Kidney tubule cell (primary cell): ENCODE measurements at regions not wholly inside any gene's neighbourhood (a gene's known extent, or its start where the extent isn't known, plus 50 kb on each side); places are given as distances from the start of the nearest gene placed in this dataset.
"Not testable (repeated sequence)": the region's sequence is repeated elsewhere in the genome, so short reads cannot be mapped to it uniquely, and the experiment has no call there.

Experiments
- DNase-seq: peaks from one replicate; pipeline ENCODE4 v3.0.0-alpha.2; 2018; ENCODE audit warnings: low spot score

DNA sequence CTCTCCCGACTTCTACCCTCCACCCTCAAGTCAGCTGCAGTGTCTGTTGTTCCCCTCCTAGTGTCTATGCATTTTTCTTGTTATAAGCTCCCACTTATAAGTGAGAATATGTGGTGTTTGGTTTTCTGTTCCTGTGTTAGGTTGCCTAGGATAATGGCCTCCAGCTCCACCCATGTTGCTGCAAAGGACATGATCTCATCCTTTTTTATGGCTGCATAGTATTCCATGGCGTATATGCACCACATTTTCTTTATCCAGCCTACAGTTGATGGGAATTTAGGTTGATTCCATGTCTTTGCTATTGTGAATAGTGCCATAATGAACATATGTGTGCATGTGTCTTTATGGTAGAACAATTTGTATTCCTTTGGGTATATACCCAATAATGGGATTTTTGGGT is 80.7 kb downstream of the SPTSSA start:
- not testable (repeated sequence) for DNase-seq

DNA sequence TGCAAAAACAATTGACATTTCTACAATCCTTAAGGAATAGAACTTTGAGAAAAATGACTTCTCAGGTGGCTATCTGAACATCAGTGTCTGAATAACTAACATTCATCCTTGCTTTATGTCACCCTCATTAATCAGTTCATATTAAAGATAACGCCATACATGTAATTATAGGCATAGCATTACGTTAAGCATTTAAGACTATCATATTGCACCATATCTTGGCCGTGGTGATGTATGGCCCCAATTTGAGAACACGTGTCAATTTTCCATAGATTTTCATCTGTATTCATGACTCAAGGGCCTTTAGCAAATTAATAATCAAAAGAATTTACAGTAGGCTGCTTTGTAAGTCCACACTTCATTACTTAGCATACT is 81.6 kb downstream of the SPTSSA start:
- DNase-seq = no peak

DNA sequence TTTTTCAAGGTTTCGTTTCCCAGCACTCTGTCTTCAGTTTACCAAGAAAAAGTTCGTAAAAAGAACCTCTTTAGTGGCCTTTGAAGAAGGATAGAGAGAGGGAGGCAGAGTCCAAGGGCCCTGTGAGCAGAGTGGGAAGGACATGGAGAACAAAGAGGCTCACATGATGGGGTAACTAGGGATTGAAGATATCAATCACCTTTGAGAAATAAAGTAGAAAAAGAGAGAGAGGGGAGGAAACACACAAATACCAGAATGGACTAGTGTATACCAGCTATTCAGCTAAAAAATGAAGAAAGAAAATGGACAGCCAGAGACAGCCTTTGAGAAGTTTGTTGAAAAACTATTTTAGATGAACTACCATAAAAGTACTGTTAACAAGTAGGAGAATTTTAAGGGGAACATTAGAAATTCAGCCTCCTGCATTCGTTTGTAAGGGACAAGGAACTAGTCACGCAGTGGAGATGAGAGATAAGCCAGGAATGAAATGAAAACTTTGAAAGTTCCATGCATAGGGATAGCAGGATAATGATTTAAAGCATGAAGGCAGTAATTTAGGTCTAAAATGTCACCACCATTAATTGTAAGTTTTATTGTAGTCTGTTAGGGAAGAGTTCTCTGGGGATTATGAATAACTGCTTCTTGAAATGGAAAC is 82.1 kb downstream of the SPTSSA start:
- DNase-seq = no peak

DNA sequence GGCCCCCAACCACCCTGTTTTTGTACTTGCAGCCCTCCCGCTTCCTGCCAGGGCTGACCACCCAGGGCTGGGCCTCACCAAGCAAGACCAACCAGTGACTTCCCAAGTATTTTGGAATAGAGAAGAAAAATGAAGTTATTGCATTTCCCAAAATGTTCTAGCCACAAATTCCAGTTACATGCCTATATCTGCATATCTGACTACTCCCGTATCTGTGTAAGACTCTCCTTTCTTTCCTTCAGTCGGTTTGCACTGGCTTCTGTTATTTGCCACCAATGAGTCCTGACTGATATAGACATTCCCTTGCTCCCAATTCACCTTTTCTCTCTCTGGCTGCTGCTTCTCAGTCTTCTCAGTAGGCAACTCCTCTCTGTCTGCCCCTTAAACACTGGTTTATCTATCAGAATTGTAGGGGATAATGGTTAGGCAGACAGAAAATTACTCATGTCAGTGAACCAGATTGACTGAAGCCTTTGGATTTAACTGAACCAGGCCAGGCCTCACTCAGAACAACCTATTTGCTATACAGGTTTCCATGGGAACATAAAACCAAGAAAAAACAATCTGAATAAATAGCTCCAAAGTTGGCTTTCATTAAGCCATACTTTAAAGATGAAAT is 85.3 kb downstream of the SPTSSA start:
- no peak for DNase-seq

DNA sequence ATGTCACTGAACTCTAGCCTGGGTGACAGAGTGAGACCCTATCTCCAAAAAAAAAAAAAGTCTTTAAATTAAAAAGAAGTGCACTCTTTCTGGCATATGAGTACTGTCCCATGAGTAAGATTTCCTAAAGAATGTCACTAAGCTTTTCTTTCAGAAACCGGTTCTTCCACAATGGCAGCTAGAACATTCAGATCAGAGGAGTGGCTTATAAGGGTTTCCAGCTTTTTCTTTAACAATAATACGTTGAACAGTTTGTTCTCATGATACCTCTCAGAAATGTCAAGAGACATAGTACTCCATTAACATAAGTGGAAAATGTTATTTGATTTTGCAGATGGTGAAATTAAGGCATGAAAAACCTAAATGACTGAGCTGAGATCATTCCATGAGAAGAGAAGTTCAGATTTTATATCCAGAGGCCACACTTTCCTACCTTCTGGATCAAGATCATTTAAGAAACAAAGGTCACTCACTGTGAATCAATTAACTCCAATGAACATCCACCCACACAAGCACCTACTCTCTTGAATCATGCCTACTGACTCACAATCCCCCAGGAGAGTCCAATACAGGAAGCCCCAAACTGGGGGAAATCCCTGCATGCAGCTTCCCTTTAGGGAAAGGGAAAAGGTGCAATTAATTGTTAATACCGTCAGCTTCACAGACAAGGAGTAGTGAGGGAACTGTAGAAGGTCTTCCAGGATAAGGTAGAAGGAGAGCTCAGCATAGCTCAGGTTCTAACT is 86.9 kb downstream of the SPTSSA start:
- peak; percentile 87 for DNase-seq

DNA sequence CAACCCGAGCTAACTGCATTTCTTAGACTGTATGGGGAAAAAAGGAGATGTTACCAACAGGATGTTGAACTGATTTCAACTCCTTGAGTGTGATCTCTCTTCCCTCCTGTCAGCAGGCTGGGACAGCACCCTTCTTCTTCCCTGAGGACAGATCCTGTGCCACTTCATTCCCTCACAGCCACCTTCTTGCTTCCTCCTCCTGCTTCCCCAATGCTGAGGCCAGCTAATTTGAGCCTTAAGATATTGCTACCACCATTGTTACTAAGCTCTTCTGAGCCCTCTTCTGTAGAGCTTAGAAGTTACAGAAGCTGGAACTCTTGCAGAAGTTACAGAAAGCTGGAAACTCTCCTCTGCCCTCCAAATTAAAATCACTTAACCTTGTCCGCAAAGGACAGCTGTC is 88.8 kb downstream of the SPTSSA start:
- no peak for DNase-seq

DNA sequence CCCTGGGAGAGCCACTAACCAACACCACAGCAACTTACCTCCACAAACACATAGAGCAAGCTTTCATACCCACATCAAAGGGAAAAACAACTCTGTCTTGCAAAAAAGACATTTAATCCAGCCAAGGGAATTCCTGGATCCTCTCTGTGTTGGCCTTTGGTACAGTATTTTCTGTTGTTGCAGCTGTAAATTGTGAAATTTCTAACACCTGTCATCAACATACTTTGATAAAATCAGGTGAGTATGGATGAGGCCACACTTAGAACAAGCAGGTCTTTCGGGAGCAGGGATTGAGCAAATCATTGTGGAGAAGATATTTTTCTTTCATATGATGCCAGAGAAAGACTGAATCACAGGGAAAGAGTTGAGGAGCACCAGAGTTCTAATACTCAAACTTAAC is 89.3 kb downstream of the SPTSSA start:
- DNase-seq = no peak

DNA sequence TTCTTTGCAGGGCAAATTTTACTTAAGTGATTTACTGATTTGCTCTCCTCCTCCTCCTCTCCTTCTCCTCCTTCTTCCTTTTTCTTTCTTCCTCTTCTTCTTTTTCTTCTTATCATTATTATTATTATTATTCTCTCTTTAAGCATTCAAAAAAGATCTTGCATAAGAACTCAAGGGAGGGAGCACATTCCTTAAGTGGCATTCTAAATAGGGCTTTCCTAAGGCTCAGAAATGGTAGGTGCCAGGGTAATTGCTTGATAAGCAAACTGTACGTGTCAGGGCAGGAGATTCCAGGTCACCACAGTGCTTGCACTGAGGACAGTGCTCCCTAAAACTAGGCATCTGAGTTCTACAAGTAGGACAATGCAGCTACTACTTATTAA is 92.4 kb downstream of the SPTSSA start:
- no peak for DNase-seq

DNA sequence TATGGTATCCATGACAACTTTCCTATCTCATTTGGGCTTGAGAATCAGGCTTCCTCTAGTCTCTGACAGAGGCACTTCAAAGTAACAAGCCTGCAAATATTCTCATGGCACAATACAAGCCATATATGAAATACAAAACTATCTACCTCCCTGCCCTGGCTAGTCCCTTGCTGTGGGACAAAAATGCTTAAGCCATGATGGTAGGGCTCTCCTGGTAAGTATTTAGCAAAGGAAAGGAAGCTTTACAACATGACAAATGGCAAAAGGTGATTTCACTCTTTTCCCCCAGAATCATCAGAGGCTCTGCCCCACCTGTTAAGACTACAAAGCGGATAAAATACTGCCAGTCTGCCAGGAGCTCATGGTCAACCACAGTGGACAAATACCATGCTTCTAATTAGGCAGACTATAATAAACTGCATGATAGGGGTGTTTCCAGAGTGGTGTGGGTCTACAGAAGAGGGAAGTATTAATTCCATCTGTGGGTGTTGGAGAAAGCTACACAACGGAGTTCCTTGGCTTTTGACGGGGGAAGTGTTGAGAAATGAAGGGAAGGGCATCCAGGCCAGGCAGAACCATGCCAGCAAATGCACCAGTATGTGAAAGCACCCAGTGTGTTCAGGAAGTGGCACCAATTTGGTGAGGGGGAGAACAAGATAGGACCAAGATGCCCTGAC is 92.9 kb downstream of the SPTSSA start:
- no peak for DNase-seq

DNA sequence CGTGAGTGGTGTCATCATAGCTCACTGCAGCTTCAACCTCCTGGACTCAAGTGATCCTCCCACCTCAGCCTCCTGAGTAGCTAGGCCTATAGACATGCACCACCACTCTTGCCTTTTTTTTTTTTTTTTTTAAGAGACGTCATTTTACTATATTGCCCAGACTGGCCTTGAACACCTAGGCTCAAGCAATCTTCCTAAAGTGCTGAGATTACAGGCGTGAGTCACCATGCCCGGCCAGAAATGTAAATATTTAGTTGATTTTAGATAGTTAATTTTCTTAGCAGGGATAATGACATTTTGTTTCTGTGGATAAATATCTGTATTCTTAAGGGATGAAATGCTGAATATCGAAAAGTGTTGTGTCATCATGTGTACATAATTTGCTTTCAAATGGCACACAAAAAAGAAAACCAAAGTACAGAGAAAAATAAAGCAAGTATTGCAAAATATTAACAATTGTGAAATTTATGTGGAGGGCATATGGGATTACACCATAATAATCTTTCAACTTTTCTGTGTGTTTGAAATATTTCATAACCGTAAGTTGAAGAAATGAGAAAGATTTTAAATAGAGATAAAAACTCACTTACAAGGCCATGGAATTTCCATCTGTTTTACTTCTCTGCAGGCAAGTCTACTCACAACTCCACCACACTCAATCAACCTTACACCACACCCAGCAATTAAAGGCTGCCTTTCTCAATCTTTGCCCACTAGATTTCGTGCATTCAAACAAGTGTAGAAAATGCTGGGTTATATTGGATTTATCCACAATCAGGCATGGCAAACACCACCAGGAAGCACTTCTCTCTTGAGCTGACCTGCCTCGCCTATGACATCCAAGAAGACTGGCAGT is 93.7 kb downstream of the SPTSSA start:
- DNase-seq = no peak

DNA sequence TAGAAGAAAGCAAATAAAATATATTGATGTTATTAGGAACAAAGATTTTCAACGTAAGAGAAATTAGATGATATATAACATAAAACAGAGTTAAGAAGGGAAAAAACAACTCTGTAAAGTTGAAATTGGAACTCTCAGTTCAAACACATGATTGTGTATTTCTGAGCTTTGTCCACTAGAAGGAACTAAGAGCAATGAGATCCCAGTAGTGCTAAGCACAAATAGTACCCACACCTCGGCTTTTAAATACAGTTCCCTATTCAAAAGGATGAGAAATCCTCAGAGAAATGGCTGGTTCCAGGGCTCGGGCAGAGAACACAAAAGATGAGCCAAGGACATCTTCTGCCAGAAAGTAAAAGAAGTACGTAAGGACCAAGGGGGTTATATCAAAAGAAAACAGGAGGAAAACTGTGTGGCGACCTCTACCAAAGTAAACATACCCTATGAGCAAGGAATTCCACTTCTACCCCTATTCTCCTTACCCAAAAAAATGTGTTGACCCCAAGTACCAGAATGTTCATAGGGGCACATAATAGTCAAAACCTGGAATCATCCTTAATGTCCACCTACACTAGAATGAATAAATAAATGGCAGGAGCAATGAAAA is 96.6 kb downstream of the SPTSSA start:
- no peak for DNase-seq

DNA sequence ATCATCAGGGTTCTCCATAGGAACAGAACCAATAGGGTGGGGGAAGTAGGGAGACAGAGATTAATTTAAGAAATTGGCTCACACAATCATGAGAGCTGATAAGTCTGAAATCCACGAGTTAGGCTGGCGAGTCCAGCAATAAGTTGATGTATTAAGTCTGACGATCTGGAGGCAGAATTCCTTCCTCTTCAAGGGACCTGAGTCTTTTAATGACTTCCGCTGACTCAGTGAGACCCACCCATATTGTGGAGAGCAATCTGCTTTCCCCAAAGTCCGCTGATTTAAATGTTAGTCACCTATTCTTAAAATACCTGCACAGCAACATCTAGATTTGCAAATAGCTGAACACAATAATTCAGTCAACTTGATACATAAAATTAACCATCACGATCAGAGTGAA is 97.8 kb downstream of the SPTSSA start:
- peak; percentile 18 for DNase-seq

DNA sequence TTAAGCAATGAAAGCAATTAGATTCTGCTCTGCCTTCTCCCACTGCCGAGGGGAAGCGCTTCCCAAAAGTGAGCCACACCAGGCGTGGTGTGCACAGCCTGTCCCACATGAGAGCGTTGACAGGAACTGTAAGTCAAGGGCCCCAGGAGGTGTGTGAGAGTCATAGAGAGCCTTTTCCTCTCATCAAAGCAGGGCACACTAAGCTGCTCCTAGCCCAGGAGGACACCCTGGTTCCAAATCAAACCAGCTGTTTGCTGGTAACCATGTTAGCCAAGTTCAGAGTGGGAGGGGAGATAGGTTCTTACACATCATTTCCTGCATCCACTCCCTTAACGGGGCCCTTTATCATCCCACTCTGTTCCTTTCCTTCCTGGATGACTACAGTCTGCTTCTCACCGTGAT is 98.3 kb downstream of the SPTSSA start:
- DNase-seq = no peak

DNA sequence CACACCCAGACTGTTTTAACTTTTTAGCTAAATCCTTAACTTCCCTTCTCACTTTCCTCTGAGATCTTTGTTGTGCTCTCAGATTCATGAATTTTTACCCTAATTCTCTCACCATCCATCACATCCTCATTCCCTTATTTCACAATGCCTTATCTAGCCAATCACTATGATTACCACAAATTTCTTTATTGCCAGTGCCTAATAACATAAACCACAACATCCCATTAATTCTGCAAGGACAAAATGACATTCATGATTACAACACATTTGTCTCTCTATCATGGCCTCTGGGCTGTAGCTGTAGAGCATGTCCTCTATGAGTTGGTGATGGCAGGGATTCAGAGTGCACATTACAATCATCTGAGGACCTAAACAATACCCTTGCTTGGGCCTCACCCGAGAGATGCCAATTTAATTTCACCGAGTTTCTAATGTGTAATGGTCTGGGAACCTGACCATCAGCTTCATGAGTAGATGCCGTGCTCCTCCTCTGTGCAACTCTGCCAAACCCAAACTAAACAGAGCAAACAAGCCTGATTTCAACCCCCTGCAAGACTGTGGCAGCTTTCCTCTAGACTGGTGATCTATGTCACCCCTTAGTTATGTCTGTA is 99.3 kb downstream of the SPTSSA start:
- DNase-seq = no peak

DNA sequence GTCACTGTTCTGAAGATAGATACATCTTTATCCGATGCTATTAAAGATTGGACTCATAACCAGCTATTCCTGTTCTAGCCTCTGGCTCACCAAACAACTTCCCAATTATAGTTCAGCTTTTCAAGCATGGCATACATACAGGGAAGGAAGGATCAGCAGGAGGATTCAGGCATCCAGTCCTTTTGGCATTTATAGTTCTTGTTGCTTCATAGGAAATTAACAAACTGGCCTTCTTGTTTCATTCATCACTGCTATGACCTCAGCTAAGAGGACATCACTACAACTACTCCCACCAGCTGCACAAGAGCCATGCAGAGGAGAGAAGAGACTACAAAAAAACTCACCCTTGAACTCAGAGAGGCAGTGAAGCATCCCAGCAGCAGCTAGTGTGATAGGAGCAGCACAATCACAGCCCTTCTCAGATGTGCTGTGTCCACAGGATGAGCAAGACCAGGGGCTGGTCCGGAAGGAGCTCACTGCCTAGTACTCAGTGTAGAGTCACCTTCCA is 100.5 kb downstream of the SPTSSA start:
- DNase-seq = peak; percentile 51

DNA sequence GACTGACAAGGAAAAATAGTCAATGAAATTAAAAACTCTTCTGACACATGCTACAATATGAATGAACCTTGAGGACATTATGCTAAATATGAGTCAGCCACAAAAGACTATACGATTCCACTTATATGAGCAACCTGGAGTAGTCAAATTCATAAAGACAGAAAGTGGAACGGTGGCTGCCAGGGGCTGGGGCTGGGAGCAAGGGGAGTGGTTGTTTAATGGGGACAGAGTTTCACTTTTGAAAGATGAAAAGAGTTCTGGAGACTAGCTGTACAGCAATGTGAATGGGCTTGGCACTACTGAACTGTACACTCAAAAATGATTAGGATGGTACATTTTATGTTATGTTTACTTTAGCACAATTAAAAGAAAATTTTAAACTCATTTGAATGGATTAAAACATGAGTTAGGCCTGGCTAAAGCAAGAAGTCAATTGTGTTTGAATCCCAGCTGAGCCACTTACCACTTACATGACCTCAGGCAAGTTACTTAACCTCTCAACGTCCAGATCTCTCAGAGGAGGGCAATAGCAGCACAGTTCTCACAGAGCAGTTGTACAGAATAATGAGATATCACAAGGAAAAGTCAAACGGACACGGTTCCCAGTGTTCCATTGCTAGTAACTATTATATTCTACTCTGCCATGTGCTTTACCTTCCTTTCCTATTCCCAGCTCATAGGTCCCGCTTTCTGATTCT is 102.5 kb downstream of the SPTSSA start:
- no peak for DNase-seq

DNA sequence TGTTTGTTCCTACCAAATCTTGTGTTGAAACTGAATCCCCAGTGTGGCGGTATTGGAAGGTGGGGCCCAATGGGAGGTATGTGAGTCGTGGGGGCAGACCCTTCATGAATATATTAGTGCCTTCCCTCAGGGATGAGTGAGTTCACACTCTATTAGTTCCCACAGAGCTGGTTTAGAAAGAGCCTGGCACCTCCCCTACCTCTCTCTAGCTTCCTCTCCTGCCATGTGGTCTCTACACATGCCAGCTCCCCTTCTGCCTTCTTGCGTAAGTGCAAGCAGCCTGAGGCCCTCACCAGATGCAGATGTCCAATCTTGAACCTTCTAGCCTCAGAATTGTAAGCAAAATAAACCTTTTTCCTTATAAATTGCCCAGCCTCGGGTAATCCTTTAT is 105.8 kb downstream of the SPTSSA start:
- peak; percentile 73 for DNase-seq

DNA sequence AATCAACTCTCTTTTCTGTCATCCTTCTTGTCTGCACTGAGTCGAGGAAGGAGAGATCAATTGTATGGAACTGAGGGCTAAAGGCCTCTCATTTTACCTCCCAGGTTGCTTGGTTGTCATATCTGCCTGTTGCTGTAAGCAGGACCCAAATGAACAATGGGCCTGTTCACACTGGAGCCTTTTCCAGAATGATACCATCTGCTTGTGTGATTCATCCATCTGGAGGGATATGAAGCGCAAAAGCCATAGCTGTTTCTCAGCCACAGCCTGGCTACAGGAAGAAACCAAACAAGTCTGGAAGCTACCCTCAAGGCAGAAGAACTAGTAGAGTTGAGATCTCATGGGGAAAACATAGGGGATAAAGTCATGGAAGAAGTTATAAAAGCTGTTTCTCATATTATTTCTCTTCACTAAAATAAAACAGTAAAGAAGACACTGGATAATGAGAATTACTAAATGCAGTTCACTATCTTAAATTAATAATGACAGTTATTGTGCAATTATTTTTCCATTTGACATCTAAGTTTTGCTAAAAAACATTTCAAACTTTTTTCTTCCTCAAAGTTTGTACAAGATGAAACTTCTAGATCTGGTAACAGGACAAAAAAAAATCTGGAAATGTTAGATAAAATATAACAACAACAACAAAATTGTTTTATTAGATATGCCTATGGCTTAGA is 106.3 kb downstream of the SPTSSA start:
- DNase-seq = peak; percentile 92

DNA sequence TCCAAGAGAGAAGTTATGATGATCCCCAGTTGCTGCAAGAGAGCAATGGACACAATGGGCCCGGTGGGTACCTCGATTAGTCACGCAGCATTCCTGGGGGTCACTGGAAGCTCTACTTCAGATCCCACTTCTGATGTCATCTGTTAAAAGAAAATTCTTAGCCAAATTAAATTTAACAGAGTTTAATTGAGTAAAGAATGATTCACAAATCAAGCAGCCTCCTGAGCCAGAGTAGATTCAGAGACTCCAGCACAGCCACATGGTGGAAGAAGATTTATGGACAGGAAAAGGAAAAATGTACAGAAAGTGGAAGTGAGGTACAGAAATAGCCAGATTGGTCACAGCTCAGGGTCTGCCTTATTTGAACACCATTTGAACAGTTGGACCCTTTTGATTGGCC is 107.5 kb downstream of the SPTSSA start:
- DNase-seq = peak; percentile 20

DNA sequence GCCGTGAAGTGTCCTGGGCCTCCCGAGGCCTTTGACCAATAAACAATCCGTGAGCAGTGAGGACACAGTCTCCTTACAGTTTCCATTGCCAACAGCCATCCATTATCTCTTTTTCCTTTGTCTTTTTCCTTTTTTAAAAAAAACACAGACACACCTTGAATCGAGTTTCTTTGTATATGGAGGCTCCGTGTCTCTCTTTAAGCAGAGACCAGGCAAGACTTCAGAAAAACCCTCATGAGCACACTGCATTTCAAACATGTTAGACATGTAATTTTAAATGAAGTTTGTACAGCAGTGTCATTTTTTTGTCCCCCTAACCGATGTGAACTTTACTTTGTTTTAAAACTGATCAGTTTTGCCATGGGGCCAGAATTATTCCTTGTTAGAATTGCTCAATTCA is 111.1 kb downstream of the SPTSSA start:
- no peak for DNase-seq
